GM12873 (cell line): ENCODE measurements at regions not wholly inside any gene's neighbourhood (a gene's known extent, or its start where the extent isn't known, plus 50 kb on each side); places are given as distances from the start of the nearest gene placed in this dataset.
A peak's percentile ranks its signal among the peaks of the same experiment; 100 is the strongest.

Experiments
- CTCF ChIP-seq: IDR thresholded peaks from 2 replicates; pipeline ENCODE4 v1.5.1; 2012; ENCODE audit warnings: low read depth, mild to moderate bottlenecking, moderate library complexity, low read length, control low read depth; ENCODE audit not compliant: insufficient read depth; ENCODE audit errors: missing control alignments

- TF ChIP-seq CTCF: no peak
Measured at GRCh38 chr11:79623375-79623774, 182.5 kb upstream of the TENM4 start.

GRCh38 chr11:79617561-79617960 is 176.7 kb upstream of the TENM4 start:
- TF ChIP-seq CTCF: no peak

- no peak for TF ChIP-seq CTCF
Measured at GRCh38 chr11:79616392-79616851, 175.6 kb upstream of the TENM4 start.

- no peak for TF ChIP-seq CTCF
Measured at GRCh38 chr11:79615425-79615824, 174.6 kb upstream of the TENM4 start.

GRCh38 chr11:79610678-79611077 is 169.8 kb upstream of the TENM4 start:
- peak; percentile 18 for TF ChIP-seq CTCF

- TF ChIP-seq CTCF: no peak
Measured at GRCh38 chr11:79610139-79610538, 169.3 kb upstream of the TENM4 start.

GRCh38 chr11:79609511-79609910 is 168.7 kb upstream of the TENM4 start:
- TF ChIP-seq CTCF: no peak
